ENCODE measurements at regions not wholly inside any gene's neighbourhood (a gene's known extent, or its start where the extent isn't known, plus 50 kb on each side); places are given as distances from the start of the nearest gene placed in this dataset.
A peak's percentile ranks its signal among the peaks of the same experiment; 100 is the strongest.

DNA sequence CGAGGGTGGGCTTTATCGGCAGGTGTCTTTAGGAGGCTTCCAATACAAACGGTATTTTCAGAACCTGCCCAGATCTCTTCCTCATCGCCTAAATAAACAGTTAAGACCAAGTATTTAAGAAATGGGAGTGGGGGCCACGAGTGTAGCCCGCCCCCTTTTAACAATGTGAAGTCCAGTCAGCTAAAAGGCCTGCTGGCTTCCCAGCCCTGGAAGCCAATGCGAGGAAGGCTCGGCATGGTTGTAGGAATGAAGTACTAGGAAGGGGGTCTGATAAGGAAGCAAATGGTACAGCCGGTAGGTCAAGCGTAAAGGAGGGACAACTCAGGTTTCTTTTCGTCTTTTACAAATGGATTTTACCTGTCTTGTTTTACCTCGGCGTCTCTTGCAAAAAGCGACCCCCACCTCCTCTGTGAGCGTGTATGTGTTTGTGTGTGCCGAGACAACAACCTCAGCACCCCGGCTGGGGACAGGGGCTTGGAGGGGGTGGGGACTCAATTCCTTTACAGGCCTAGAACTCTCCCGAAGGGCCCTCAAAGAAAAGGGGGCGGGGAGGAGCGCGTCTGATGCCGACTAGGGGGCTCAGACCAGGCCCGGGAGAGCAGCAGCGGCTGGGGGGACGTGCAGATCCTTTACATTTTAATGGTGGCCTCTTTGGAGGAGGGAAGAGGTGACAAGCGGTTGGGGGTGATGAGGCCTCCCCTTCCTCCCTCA lies 147.6 kb downstream of the GPR85 start:
- Histone ChIP-seq H3K4me1 (ENCODE audit: control insufficient read depth in 5 of 5, insufficient read depth in 5 of 5, low read length in 5 of 5) (peaks cover 0 to 17% (median 14%) of the 10 kb centered on the region in 5 donors), H3K4me3 (peak overlapping the region; percentile 87), H3K36me3 (ENCODE audit: control insufficient read depth in 4 of 4, insufficient read depth in 4 of 4, low read length in 4 of 4) (peaks cover 0 to 3% (median under 1%) of the 10 kb centered on the region in 4 donors), H3K27ac (ENCODE audit: low read depth in 1 of 2, low read length in 1 of 2) (peak overlapping the region; percentile 43 to 87), H3K9ac (ENCODE audit: insufficient read depth in 1 of 2, low read length in 2 of 2) (peak overlapping the region; percentile 59 to 77), H3K27me3 (ENCODE audit: control insufficient read depth in 3 of 3, insufficient read depth in 3 of 3, low read length in 2 of 3) (no peaks in the 10 kb centered on the region), H3K9me3 (ENCODE audit: control insufficient read depth in 4 of 4, insufficient read depth in 3 of 4, low read length in 3 of 4) (no peaks in the 10 kb centered on the region)
- TF ChIP-seq, protein P1, sequence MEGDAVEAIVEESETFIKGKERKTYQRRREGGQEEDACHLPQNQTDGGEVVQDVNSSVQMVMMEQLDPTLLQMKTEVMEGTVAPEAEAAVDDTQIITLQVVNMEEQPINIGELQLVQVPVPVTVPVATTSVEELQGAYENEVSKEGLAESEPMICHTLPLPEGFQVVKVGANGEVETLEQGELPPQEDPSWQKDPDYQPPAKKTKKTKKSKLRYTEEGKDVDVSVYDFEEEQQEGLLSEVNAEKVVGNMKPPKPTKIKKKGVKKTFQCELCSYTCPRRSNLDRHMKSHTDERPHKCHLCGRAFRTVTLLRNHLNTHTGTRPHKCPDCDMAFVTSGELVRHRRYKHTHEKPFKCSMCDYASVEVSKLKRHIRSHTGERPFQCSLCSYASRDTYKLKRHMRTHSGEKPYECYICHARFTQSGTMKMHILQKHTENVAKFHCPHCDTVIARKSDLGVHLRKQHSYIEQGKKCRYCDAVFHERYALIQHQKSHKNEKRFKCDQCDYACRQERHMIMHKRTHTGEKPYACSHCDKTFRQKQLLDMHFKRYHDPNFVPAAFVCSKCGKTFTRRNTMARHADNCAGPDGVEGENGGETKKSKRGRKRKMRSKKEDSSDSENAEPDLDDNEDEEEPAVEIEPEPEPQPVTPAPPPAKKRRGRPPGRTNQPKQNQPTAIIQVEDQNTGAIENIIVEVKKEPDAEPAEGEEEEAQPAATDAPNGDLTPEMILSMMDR (IDR thresholded peaks at IDR 0.05; ENCODE audit: control extremely low read depth, extremely low read depth), result no peak
- DNase-seq (peak; percentile 78 to 83 (median 80)), ATAC-seq (ENCODE audit: insufficient read depth, low FRiP score) (peak; percentile 13)
- WGBS, 2 donors, result 1% methylated on average over 26 of the region's 26 CpGs

DNA sequence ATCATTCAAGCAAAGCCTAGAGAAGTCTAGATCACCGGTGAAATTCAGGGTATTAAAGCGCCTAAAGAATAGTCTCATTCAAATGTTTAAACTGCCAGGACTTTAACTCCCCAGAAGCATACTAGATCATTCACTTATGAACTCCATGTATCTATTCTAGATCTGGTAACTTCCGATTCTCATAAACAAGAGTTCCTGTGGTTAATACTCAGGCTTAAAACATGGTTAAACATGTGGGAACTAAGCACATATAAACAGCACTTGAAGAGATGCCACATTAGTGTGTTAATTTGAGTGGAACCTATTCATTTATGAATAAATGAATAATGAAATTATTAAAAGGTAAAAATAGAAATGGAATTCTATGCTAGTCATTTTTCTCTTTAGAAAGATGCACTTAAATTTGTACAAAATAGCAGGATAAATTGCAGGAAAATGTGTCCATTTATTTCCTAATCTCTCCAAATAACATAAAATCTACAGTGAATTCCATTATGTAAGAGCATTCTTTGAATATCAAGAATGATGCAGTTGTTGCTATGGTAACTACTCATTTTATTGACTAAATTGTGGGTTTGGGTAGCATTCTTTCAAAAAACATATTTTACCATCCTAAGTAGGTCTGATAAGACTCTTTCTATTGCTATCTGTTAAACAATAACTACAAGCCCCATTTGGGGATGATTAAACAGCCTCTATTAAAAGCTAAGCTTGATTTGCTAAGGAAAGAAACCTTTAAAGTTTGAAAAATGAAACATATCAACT lies 147.6 kb upstream of the TMEM168 start:
- TF ChIP-seq, protein P1 (IDR thresholded peaks at IDR 0.05; ENCODE audit: control extremely low read depth, extremely low read depth), result no peak
- WGBS, 2 donors, result 68 to 75% methylated on average over 3 of the region's 3 CpGs
- Histone ChIP-seq H3K9me3 (ENCODE audit: control insufficient read depth in 4 of 4, insufficient read depth in 3 of 4, low read length in 3 of 4) (no peaks in the 10 kb centered on the region), H3K27me3 (ENCODE audit: control insufficient read depth in 3 of 3, insufficient read depth in 3 of 3, low read length in 2 of 3) (no peaks in the 10 kb centered on the region), H3K4me1 (ENCODE audit: control insufficient read depth in 5 of 5, insufficient read depth in 5 of 5, low read length in 5 of 5) (peaks cover 0 to 19% (median 14%) of the 10 kb centered on the region in 5 donors), H3K36me3 (ENCODE audit: control insufficient read depth in 4 of 4, insufficient read depth in 4 of 4, low read length in 4 of 4) (peaks cover 0 to 3% (median 2%) of the 10 kb centered on the region in 4 donors), H3K9ac (ENCODE audit: insufficient read depth in 1 of 2, low read length in 2 of 2) (peak overlapping the region; percentile 59 to 77), H3K4me3 (no peak overlapping the region), H3K27ac (ENCODE audit: low read depth in 1 of 2, low read length in 1 of 2) (no peak overlapping the region)
- DNase-seq (peak in 2 of 3 donors; percentile 48 to 57), ATAC-seq (ENCODE audit: insufficient read depth, low FRiP score) (no peak)

DNA sequence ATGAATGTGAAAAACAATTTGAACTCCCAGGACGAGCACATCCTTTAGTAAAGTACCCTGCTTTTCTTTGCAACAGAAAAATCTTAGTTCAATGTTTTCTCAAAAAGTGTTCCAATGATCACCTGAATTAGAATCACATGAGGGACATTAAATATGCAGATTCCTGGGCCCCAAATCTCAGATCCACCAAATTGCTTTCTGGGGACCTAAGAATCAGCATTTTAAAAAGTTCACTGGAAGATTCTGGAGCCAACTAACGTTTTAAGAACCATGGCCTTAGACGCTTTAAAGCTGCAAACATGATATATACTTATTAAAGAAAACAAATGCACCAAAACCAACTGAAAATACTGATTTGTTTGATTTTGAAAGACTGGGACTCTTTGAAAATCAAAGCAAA lies 143.4 kb upstream of the TMEM168 start:
- Histone ChIP-seq H3K36me3 (ENCODE audit: control insufficient read depth in 4 of 4, insufficient read depth in 4 of 4, low read length in 4 of 4) (peaks cover 0 to 3% (median 2%) of the 10 kb centered on the region in 4 donors), H3K9me3 (ENCODE audit: control insufficient read depth in 4 of 4, insufficient read depth in 3 of 4, low read length in 3 of 4) (no peaks in the 10 kb centered on the region), H3K4me1 (ENCODE audit: control insufficient read depth in 5 of 5, insufficient read depth in 5 of 5, low read length in 5 of 5) (peaks cover 0 to 19% (median 15%) of the 10 kb centered on the region in 5 donors), H3K4me3 (no peak overlapping the region), H3K27me3 (ENCODE audit: control insufficient read depth in 3 of 3, insufficient read depth in 3 of 3, low read length in 2 of 3) (no peaks in the 10 kb centered on the region), H3K27ac (ENCODE audit: low read depth in 1 of 2, low read length in 1 of 2) (no peak overlapping the region), H3K9ac (ENCODE audit: insufficient read depth in 1 of 2, low read length in 2 of 2) (no peak overlapping the region)
- ATAC-seq (ENCODE audit: insufficient read depth, low FRiP score) (no peak), DNase-seq (no peak)
- TF ChIP-seq, protein P1 (IDR thresholded peaks at IDR 0.05; ENCODE audit: control extremely low read depth, extremely low read depth), result no peak
- 89% methylated on average over 3 of the region's 3 CpGs for WGBS, 2 donors
